Common myeloid progenitor, CD34-positive (primary cell): ENCODE measurements at regions not wholly inside any gene's neighbourhood (a gene's known extent, or its start where the extent isn't known, plus 50 kb on each side); places are given as distances from the start of the nearest gene placed in this dataset.

Experiments
- CTCF ChIA-PET: fragments of 350-600 bp; sonication (Branson Sonifier 250); formaldehyde crosslinking; loops from one replicate; lab custom pipeline; 2021; ENCODE audit warnings: antibody characterized with exemption; lab: Charles Lee
- POLR2A ChIA-PET: fragments of 350-600 bp; sonication (Branson Sonifier 250); formaldehyde crosslinking; loops from one replicate; lab custom pipeline; 2021; ENCODE audit warnings: antibody characterized with exemption; lab: Charles Lee
- DNase-seq, 3 donors: peaks; one replicate each; pipeline versions ENCODE4 v3.0.0 to v3.0.0-alpha.2; 2013
- H3K27ac ChIP-seq, 2 experiments: 1 replicate in 1 of 2; 2 replicates in 1 of 2; pipeline ENCODE4 v1.7.0; 2013; ENCODE audit warnings: inconsistent platforms in 2 of 2, low read length in 2 of 2, mild to moderate bottlenecking in 2 of 2, low read depth in 1 of 2, moderate library complexity in 1 of 2; ENCODE audit not compliant: severe bottlenecking in 2 of 2, insufficient read depth in 1 of 2, poor library complexity in 1 of 2
- H3K27me3 ChIP-seq, 5 experiments: replicated peaks in 2 of 5; 1 replicate in 3 of 5; 2 replicates in 2 of 5; pipeline versions ENCODE4 v1.6.1 to v1.7.0; 2013; ENCODE audit warnings: low read length in 4 of 5, mild to moderate bottlenecking in 2 of 5, moderate library complexity in 2 of 5, inconsistent platforms in 1 of 5; ENCODE audit not compliant: insufficient read depth in 5 of 5, control insufficient read depth in 4 of 5
- H3K36me3 ChIP-seq, 4 experiments: 1 replicate in 2 of 4; 2 replicates in 2 of 4; pipeline versions ENCODE4 v1.6.1 to v1.7.0; 2013; ENCODE audit warnings: low read length in 3 of 4, control low read depth in 1 of 4, mild to moderate bottlenecking in 1 of 4; ENCODE audit not compliant: control insufficient read depth in 4 of 4, insufficient read depth in 4 of 4
- H3K4me1 ChIP-seq, 4 experiments: 1 replicate in 3 of 4; 2 replicates in 1 of 4; pipeline versions ENCODE4 v1.6.1 to v1.7.1; 2013; ENCODE audit warnings: low read length in 3 of 4, mild to moderate bottlenecking in 3 of 4, control low read depth in 1 of 4, inconsistent platforms in 1 of 4, moderate library complexity in 1 of 4; ENCODE audit not compliant: control insufficient read depth in 4 of 4, insufficient read depth in 4 of 4; ENCODE audit errors: control extremely low read depth in 1 of 4
- H3K4me3 ChIP-seq, 7 experiments: 1 replicate in 4 of 7; 2 replicates in 3 of 7; pipeline versions ENCODE4 v1.5.1 to v1.7.0; 2013; ENCODE audit warnings: mild to moderate bottlenecking in 7 of 7, low read length in 6 of 7, moderate library complexity in 6 of 7, inconsistent platforms in 2 of 7, low read depth in 2 of 7, control low read depth in 1 of 7; ENCODE audit not compliant: insufficient read depth in 4 of 7, control insufficient read depth in 1 of 7; ENCODE audit errors: extremely low read depth in 1 of 7
- H3K9me3 ChIP-seq, 5 experiments: 1 replicate in 4 of 5; 2 replicates in 1 of 5; pipeline versions ENCODE4 v1.6.1 to v1.7.1; 2013; ENCODE audit warnings: low read length in 4 of 5, mild to moderate bottlenecking in 2 of 5, inconsistent platforms in 1 of 5, low read depth in 1 of 5, moderate library complexity in 1 of 5; ENCODE audit not compliant: control insufficient read depth in 4 of 5, insufficient read depth in 2 of 5; ENCODE audit errors: control extremely low read depth in 1 of 5
- WGBS: methylation state at CpG from one replicate; pipeline ENCODE4 v1.1.5; 2013; ENCODE audit not compliant: insufficient coverage; 5-methylcytosine and 5-hydroxymethylcytosine counted together

- WGBS, result no CpG with 5 or more reads among the region's 3 CpGs
- DNase-seq, result no peak
- Histone ChIP-seq H3K27ac (no peak overlapping the region), H3K9me3 (no peaks in the 10 kb centered on the region), H3K27me3 (peaks cover 0 to 10% (median 0%) of the 10 kb centered on the region in 5 experiments), H3K4me1 (peaks cover 0 to 2% (median 0%) of the 10 kb centered on the region in 4 experiments), H3K36me3 (no peaks in the 10 kb centered on the region), H3K4me3 (no peak overlapping the region)
- POLR2A ChIA-PET, result no interaction called here
- CTCF ChIA-PET, result interaction anchor here (0.6 to 0.7 kb wide), 3 partner anchors 48 to 168 kb away, joined by 3 to 4 read pairs (median 3); no protein-coding TSS in a partner anchor
Measured at GRCh38 chr5:154694159-154694558, 61.0 kb upstream of the LARP1 start.

GRCh38 chr5:154690488-154690887, 64.7 kb upstream of the LARP1 start:
- CTCF ChIA-PET, result interaction anchor here (1.0 kb wide), 1 partner anchor 10 kb away, joined by 3 read pairs; no protein-coding TSS in a partner anchor
- Histone ChIP-seq H3K4me1 (peaks cover 0 to 2% (median 0%) of the 10 kb centered on the region in 4 experiments), H3K9me3 (peaks cover 0 to 12% (median 3%) of the 10 kb centered on the region in 5 experiments), H3K27me3 (peaks cover 0 to 10% (median 0%) of the 10 kb centered on the region in 5 experiments), H3K27ac (no peak overlapping the region), H3K36me3 (no peaks in the 10 kb centered on the region), H3K4me3 (no peak overlapping the region)
- DNase-seq, result no peak
- WGBS, result 93% methylated on average over 28 of the region's 28 CpGs
- POLR2A ChIA-PET, result no interaction called here

GRCh38 chr5:154686490-154686889, 68.7 kb upstream of the LARP1 start:
- peaks cover 0 to 12% (median 3%) of the 10 kb centered on the region in 5 experiments for H3K9me3 ChIP-seq
- no peak overlapping the region for H3K27ac ChIP-seq
- H3K27me3 ChIP-seq, result peaks cover 0 to 9% (median 0%) of the 10 kb centered on the region in 5 experiments
- H3K4me3 ChIP-seq, result no peak overlapping the region
- H3K36me3 ChIP-seq, result no peaks in the 10 kb centered on the region
- ChIA-PET POLR2A (no interaction called here), CTCF (interaction anchor here (0.9 to 1.8 kb wide), 4 partner anchors 9 to 31 kb away, joined by 3 to 4 read pairs (median 4); no protein-coding TSS in a partner anchor)
- DNase-seq, result no peak
- 100% methylated on average over 4 of the region's 4 CpGs for WGBS
- peaks cover 0 to 11% (median 6%) of the 10 kb centered on the region in 4 experiments for H3K4me1 ChIP-seq

- Histone ChIP-seq H3K9me3 (peaks cover 0 to 12% (median 3%) of the 10 kb centered on the region in 5 experiments), H3K4me1 (peaks cover 0 to 9% (median 6%) of the 10 kb centered on the region in 4 experiments), H3K36me3 (no peaks in the 10 kb centered on the region), H3K27ac (peak overlapping the region in 1 of 2 experiments; percentile 49), H3K4me3 (peak overlapping the region in 5 of 7 experiments; percentile 15 to 76 (median 61)), H3K27me3 (no peaks in the 10 kb centered on the region)
- 2% methylated on average over 10 of the region's 16 CpGs for WGBS
- POLR2A ChIA-PET, result interaction anchor here (0.7 kb wide), 1 partner anchor 70 kb away, joined by 3 read pairs; no protein-coding TSS in a partner anchor
- CTCF ChIA-PET, result interaction anchor here (0.5 to 1.6 kb wide), 5 partner anchors 8 to 165 kb away, joined by 3 to 4 read pairs (median 3); no protein-coding TSS in a partner anchor
- DNase-seq, result no peak
Measured at GRCh38 chr5:154683101-154683880, 71.9 kb upstream of the LARP1 start.

- Histone ChIP-seq H3K4me3 (no peak overlapping the region), H3K9me3 (no peaks in the 10 kb centered on the region), H3K36me3 (no peaks in the 10 kb centered on the region), H3K27me3 (no peaks in the 10 kb centered on the region), H3K4me1 (peaks cover 0 to 16% (median 9%) of the 10 kb centered on the region in 4 experiments), H3K27ac (no peak overlapping the region)
- CTCF ChIA-PET, result interaction anchor here (1.2 kb wide), 1 partner anchor 11 kb away, joined by 3 read pairs; no protein-coding TSS in a partner anchor
- DNase-seq, result no peak
- POLR2A ChIA-PET, result no interaction called here
- WGBS, result 88% methylated on average over 4 of the region's 4 CpGs
Measured at GRCh38 chr5:154679501-154679900, 75.7 kb upstream of the LARP1 start.

GRCh38 chr5:154677921-154678320, 77.3 kb upstream of the LARP1 start:
- H3K36me3 ChIP-seq, result no peaks in the 10 kb centered on the region
- H3K27ac ChIP-seq, result no peak overlapping the region
- ChIA-PET POLR2A (no interaction called here), CTCF (interaction anchor here (1.1 kb wide), 1 partner anchor 14 kb away, joined by 4 read pairs; no protein-coding TSS in a partner anchor)
- no peak for DNase-seq
- H3K27me3 ChIP-seq, result no peaks in the 10 kb centered on the region
- no peak overlapping the region for H3K4me3 ChIP-seq
- no peaks in the 10 kb centered on the region for H3K9me3 ChIP-seq
- 20% methylated on average over 1 of the region's 2 CpGs for WGBS
- peaks cover 0 to 9% (median 4%) of the 10 kb centered on the region in 4 experiments for H3K4me1 ChIP-seq

- Histone ChIP-seq H3K4me3 (no peak overlapping the region), H3K36me3 (no peaks in the 10 kb centered on the region), H3K27ac (no peak overlapping the region), H3K9me3 (no peaks in the 10 kb centered on the region), H3K27me3 (no peaks in the 10 kb centered on the region), H3K4me1 (peaks cover 0 to 8% (median 2%) of the 10 kb centered on the region in 4 experiments)
- no CpG with 5 or more reads among the region's 1 CpG for WGBS
- ChIA-PET POLR2A (no interaction called here), CTCF (no interaction called here)
- DNase-seq, result no peak
Measured at GRCh38 chr5:154676508-154676907, 78.7 kb upstream of the LARP1 start.
